PC-3 (cell line): ENCODE measurements at regions not wholly inside any gene's neighbourhood (a gene's known extent, or its start where the extent isn't known, plus 50 kb on each side); places are given as distances from the start of the nearest gene placed in this dataset.

ENCODE experiments used
- ATAC-seq: fragments of 200-7000 bp; cut with Tn5 transposase; 2 replicates; pipeline ENCODE4 v1.9.1; 2020; ENCODE audit warnings: mild to moderate bottlenecking, moderate library complexity
- BruUV-seq: library from RNA; stranded (reverse); fragments of 400-500 nt; replicated peaks from 2 replicates; lab custom pipeline; 2021; lab: Mats Ljungman, UMichigan
- CTCF ChIA-PET: fragments of 300-600 bp; sonication (Branson Sonifier 250); formaldehyde crosslinking; loops from one replicate; lab custom pipeline; 2022; ENCODE audit warnings: antibody characterized with exemption; lab: Charles Lee
- POLR2A ChIA-PET: fragments of 300-600 bp; sonication (Branson Sonifier 250); formaldehyde crosslinking; loops from one replicate; lab custom pipeline; 2022; ENCODE audit warnings: antibody characterized with exemption; ENCODE audit not compliant: unreplicated experiment; lab: Charles Lee
- DNase-seq: peaks from one replicate; pipeline ENCODE4 v3.0.0-alpha.2; 2015
- H2AFZ ChIP-seq: fragments of 300-600 bp; sonication (generic); 2 replicates; pipeline ENCODE4 v1.6.0; 2016; ENCODE audit warnings: antibody characterized with exemption, low read length
- H3F3A ChIP-seq: fragments of 300-600 bp; sonication (generic); one replicate; pipeline ENCODE4 v1.6.0; 2017; ENCODE audit warnings: antibody characterized with exemption, low read length, control low read depth, mild to moderate bottlenecking; ENCODE audit not compliant: unreplicated experiment
- H3K27ac ChIP-seq: fragments of 300-600 bp; sonication (generic); 2 replicates; pipeline ENCODE4 v1.5.1; 2016; ENCODE audit warnings: mild to moderate bottlenecking, low read length
- H3K27me3 ChIP-seq: fragments of 300-600 bp; sonication (generic); 2 replicates; pipeline ENCODE4 v1.6.1; 2016; ENCODE audit warnings: low read length, mixed read lengths
- H3K36me3 ChIP-seq: fragments of 300-600 bp; sonication (generic); 2 replicates; pipeline ENCODE4 v1.6.1; 2016; ENCODE audit warnings: low read depth, mixed run types, low read length, mixed read lengths
- H3K4me1 ChIP-seq: fragments of 300-600 bp; sonication (generic); 2 replicates; pipeline ENCODE4 v1.5.1; 2016; ENCODE audit warnings: low read length; ENCODE audit not compliant: insufficient read depth
- H3K4me2 ChIP-seq: fragments of 300-600 bp; sonication (generic); 2 replicates; pipeline ENCODE4 v1.6.0; 2016; ENCODE audit warnings: low read length
- H3K4me3 ChIP-seq: fragments of 300-600 bp; sonication (generic); 2 replicates; pipeline ENCODE4 v1.5.1; 2016; ENCODE audit warnings: mild to moderate bottlenecking, low read length, mixed read lengths
- H3K79me2 ChIP-seq: fragments of 300-600 bp; sonication (generic); 2 replicates; pipeline ENCODE4 v1.6.1; 2017; ENCODE audit warnings: low read length, mixed read lengths
- H3K9ac ChIP-seq: fragments of 300-600 bp; sonication (generic); 2 replicates; pipeline ENCODE4 v1.6.0; 2016; ENCODE audit warnings: mild to moderate bottlenecking, low read length
- H3K9me2 ChIP-seq: fragments of 300-600 bp; sonication (generic); replicated peaks from 2 replicates; pipeline ENCODE4 v1.6.1; 2016; ENCODE audit warnings: mixed run types, low read length, mixed read lengths
- H3K9me3 ChIP-seq: fragments of 300-600 bp; sonication (generic); 2 replicates; pipeline ENCODE4 v1.6.1; 2016; ENCODE audit warnings: low read length, mixed read lengths
- H4K20me1 ChIP-seq: fragments of 300-600 bp; sonication (generic); 2 replicates; pipeline ENCODE4 v1.6.1; 2016; ENCODE audit warnings: low read length, mixed read lengths
- CTCF ChIP-seq: fragments of 300-600 bp; sonication (generic); conservative IDR thresholded peaks from 2 replicates; pipeline ENCODE4 v1.5.1; 2017; ENCODE audit warnings: antibody characterized with exemption, low read depth, mild to moderate bottlenecking, low read length
- EZH2 ChIP-seq: fragments of 300-600 bp; sonication (generic); IDR thresholded peaks from one replicate; pipeline ENCODE4 v1.6.1; 2017; ENCODE audit warnings: antibody characterized with exemption, mild to moderate bottlenecking, low read length; ENCODE audit not compliant: unreplicated experiment
- EZH2phosphoT487 ChIP-seq: fragments of 300-600 bp; sonication (generic); IDR thresholded peaks from 2 replicates; pipeline ENCODE4 v1.6.1; 2018; ENCODE audit warnings: mild to moderate bottlenecking, antibody characterized with exemption, low read length, borderline replicate concordance
- intact Hi-C: fragments of 100-400 bp; cut with micrococcal nuclease; formaldehyde crosslinking; loops from 2 replicates; pipeline ENCODE4 v1.9.0; 2023

- H3F3A ChIP-seq = no peaks in the 10 kb centered on the region
- CTCF ChIA-PET = no interaction called here
Measured at GRCh38 chr6:12459945-12460661, 169.9 kb downstream of the EDN1 start.

GRCh38 chr6:12467706-12468670 lies 177.8 kb downstream of the EDN1 start:
- TF ChIP-seq EZH2 = no peak
- TF ChIP-seq EZH2phosphoT487 = no peak
- TF ChIP-seq CTCF = no peak
- H3K4me2 ChIP-seq = no peak overlapping the region
- no peaks in the 10 kb centered on the region for H3K9me2 ChIP-seq
- H4K20me1 ChIP-seq = no peaks in the 10 kb centered on the region
- peaks cover 8% of the 10 kb centered on the region; the same call in 1 of the 2 replicates for H3K4me1 ChIP-seq
- no peak for ATAC-seq
- ChIA-PET POLR2A (no interaction called here), CTCF (no interaction called here)
- no peaks in the 10 kb centered on the region for H3F3A ChIP-seq
- H3K4me3 ChIP-seq = no peak overlapping the region
- no peak overlapping the region for H3K9ac ChIP-seq
- no peaks in the 10 kb centered on the region for H3K79me2 ChIP-seq
- no peaks in the 10 kb centered on the region for H3K27me3 ChIP-seq
- no peak overlapping the region for H3K27ac ChIP-seq
- H3K36me3 ChIP-seq = no peaks in the 10 kb centered on the region
- no peaks in the 10 kb centered on the region for H3K9me3 ChIP-seq
- no TSS peak for BruUV-seq
- no peak overlapping the region for H2AFZ ChIP-seq
- DNase-seq = no peak
- intact Hi-C loops = no loop called here

More at GRCh38 chr6:12459945-12460661, 169.9 kb downstream of the EDN1 start:
- ATAC-seq = no peak
- Histone ChIP-seq H3K9ac (no peak overlapping the region), H3K4me2 (no peak overlapping the region), H3K79me2 (no peaks in the 10 kb centered on the region), H3K27ac (no peak overlapping the region), H2AFZ (no peak overlapping the region), H3K9me2 (no peaks in the 10 kb centered on the region), H3K9me3 (no peaks in the 10 kb centered on the region), H3K36me3 (no peaks in the 10 kb centered on the region), H3K4me3 (no peak overlapping the region), H3K27me3 (no peaks in the 10 kb centered on the region), H3K4me1 (no peaks in the 10 kb centered on the region), H4K20me1 (no peaks in the 10 kb centered on the region)
- DNase-seq = no peak
- intact Hi-C loops = no loop called here
- POLR2A ChIA-PET = no interaction called here
- TF ChIP-seq EZH2phosphoT487 (no peak), CTCF (no peak), EZH2 (no peak)
- no TSS peak for BruUV-seq
